K562 (cell line): ENCODE measurements at regions not wholly inside any gene's neighbourhood (a gene's known extent, or its start where the extent isn't known, plus 50 kb on each side); places are given as distances from the start of the nearest gene placed in this dataset.

Experiments
- ATAC-seq: fragments of 200-7000 bp; cut with Tn5 transposase; 3 replicates; pipeline ENCODE4 v1.9.1; 2020; ENCODE audit warnings: moderate library complexity
- BruUV-seq: library from RNA; stranded (reverse); fragments of 400-500 nt; replicated peaks from 2 replicates; lab custom pipeline; 2021; lab: Mats Ljungman, UMichigan
- CTCF ChIA-PET: fragments of 300-600 bp; formaldehyde crosslinking; extraction: SDS; loops from one replicate; lab custom pipeline; 2021; ENCODE audit warnings: low intra/inter-chr PET ratio; lab: Yijun Ruan, JAX
- POLR2A ChIA-PET: fragments of 300-600, 350-650 bp; sonication (Branson Sonifier 250); formaldehyde crosslinking; extraction: SDS; loops from one replicate; lab custom pipeline; 2021; ENCODE audit warnings: antibody characterized with exemption, inconsistent platforms; lab: Yijun Ruan, JAX
- DNase-seq, 4 experiments: peaks; one replicate each; pipeline versions ENCODE4 v3.0.0 to v3.0.0-alpha.2; 2011 to 2018; ENCODE audit warnings: low spot score in 3 of 4, mixed read lengths in 3 of 4; ENCODE audit errors: extremely low read depth in 1 of 4
- FAIRE-seq: peaks from 2 replicates; lab custom pipeline; 2011; peaks lifted over from hg19 to GRCh38; lab: Jason Lieb, UNC
- H2AFZ ChIP-seq: 2 replicates; pipeline ENCODE4 v1.6.0; 2011; ENCODE audit warnings: low read depth, low read length, control low read depth, inconsistent platforms
- H3K27ac ChIP-seq: fragments of 200-600 bp; 3 replicates; pipeline ENCODE4 v1.8.0; 2011; ENCODE audit warnings: low read depth, mild to moderate bottlenecking, control low read depth, inconsistent platforms, low read length, moderate library complexity, mixed read lengths; ENCODE audit errors: extremely low read depth
- H3K27me3 ChIP-seq, 2 experiments: fragments of 300-600 bp in 1 of 2; 2 replicates in 1 of 2; 3 replicates in 1 of 2; pipeline versions ENCODE4 v1.6.0 to v1.8.0; 2011; ENCODE audit warnings: inconsistent platforms in 2 of 2, low read length in 2 of 2, mild to moderate bottlenecking in 1 of 2, mixed read lengths in 1 of 2, moderate library complexity in 1 of 2; ENCODE audit not compliant: control insufficient read depth in 2 of 2, insufficient read depth in 2 of 2
- H3K36me3 ChIP-seq: fragments of 300-600 bp; 3 replicates; pipeline ENCODE4 v1.8.0; 2011; ENCODE audit warnings: mild to moderate bottlenecking, low read length, inconsistent platforms; ENCODE audit not compliant: control insufficient read depth, insufficient read depth
- H3K4me1 ChIP-seq, 2 experiments: fragments of 200-600 bp in 1 of 2; replicated peaks in 1 of 2; 2 replicates in 1 of 2; 3 replicates in 1 of 2; pipeline versions ENCODE4 v1.5.1 to v1.8.0; 2011; ENCODE audit warnings: inconsistent platforms in 2 of 2, low read length in 2 of 2, mild to moderate bottlenecking in 1 of 2, mixed read lengths in 1 of 2, moderate library complexity in 1 of 2; ENCODE audit not compliant: control insufficient read depth in 2 of 2, insufficient read depth in 2 of 2
- H3K4me2 ChIP-seq: 2 replicates; pipeline ENCODE4 v1.6.1; 2011; ENCODE audit warnings: low read length, control low read depth, inconsistent platforms, mixed read lengths; ENCODE audit not compliant: insufficient read depth
- H3K4me3 ChIP-seq: fragments of 200-600 bp; sonication (generic), shearing (Covaris generic); 2 replicates; pipeline ENCODE4 v1.5.1; 2016; ENCODE audit warnings: control low read depth, inconsistent platforms
- H3K79me2 ChIP-seq: fragments of 200-600 bp; 3 replicates; pipeline ENCODE4 v1.8.0; 2011; ENCODE audit warnings: low read length, inconsistent platforms; ENCODE audit not compliant: control insufficient read depth, insufficient read depth
- H3K9ac ChIP-seq, 2 experiments: 2 replicates each; pipeline versions ENCODE4 v1.6.0 to v1.6.1; 2011; ENCODE audit warnings: low read depth in 2 of 2, low read length in 2 of 2, control low read depth in 1 of 2, inconsistent platforms in 1 of 2, mild to moderate bottlenecking in 1 of 2, mixed read lengths in 1 of 2; ENCODE audit not compliant: insufficient read depth in 1 of 2
- H3K9me1 ChIP-seq: one replicate; pipeline ENCODE4 v1.6.0; 2011; ENCODE audit warnings: inconsistent platforms, mild to moderate bottlenecking, low read length, moderate library complexity; ENCODE audit not compliant: control insufficient read depth, insufficient read depth
- H3K9me3 ChIP-seq: replicated peaks from 2 replicates; pipeline ENCODE4 v1.5.1; 2011; ENCODE audit warnings: low read depth, low read length, inconsistent platforms; ENCODE audit not compliant: control insufficient read depth, insufficient read depth
- H4K20me1 ChIP-seq: replicated peaks from 2 replicates; pipeline ENCODE4 v1.6.1; 2011; ENCODE audit warnings: low read length, inconsistent platforms, mixed read lengths; ENCODE audit not compliant: control insufficient read depth, insufficient read depth
- DPF2 ChIP-seq: fragments of 450-650 bp; IDR thresholded peaks from 2 replicates; pipeline ENCODE4 v1.6.1; 2016
- LEF1 ChIP-seq: fragments of 450-650 bp; IDR thresholded peaks from 2 replicates; pipeline ENCODE4 v1.6.1; 2016; ENCODE audit warnings: mild to moderate bottlenecking
- MYNN ChIP-seq, 2 experiments: sonication (generic); formaldehyde crosslinking in 1 of 2; IDR thresholded peaks; 2 replicates each; pipeline versions ENCODE4 v1.5.0 to v1.6.1; 2016 to 2020; ENCODE audit warnings: antibody characterized with exemption in 1 of 2, missing genetic modification reagents in 1 of 2
- NCOA1 ChIP-seq: fragments of 450-650 bp; IDR thresholded peaks from 2 replicates; pipeline ENCODE4 v1.6.1; 2016; ENCODE audit warnings: low read depth
- PHB ChIP-seq: fragments of 250-450 bp; sonication (Bioruptor Pico); IDR thresholded peaks from 2 replicates; pipeline ENCODE4 v1.5.0; 2021
- RHOXF2B ChIP-seq: fragments of 250-450 bp; sonication (Bioruptor Pico); conservative IDR thresholded peaks from 2 replicates; pipeline ENCODE4 v1.5.1; 2021
- STAG1 ChIP-seq: sonication (generic); formaldehyde crosslinking; IDR thresholded peaks from 2 replicates; pipeline ENCODE4 v1.5.0; 2020; ENCODE audit warnings: missing genetic modification reagents, borderline replicate concordance
- U2AF2 ChIP-seq: fragments of 200-400 bp; formaldehyde crosslinking; optimal IDR thresholded peaks from 2 replicates; pipeline ENCODE3; 2017; ENCODE audit warnings: low read depth, mild to moderate bottlenecking, low read length
- ZNF512 ChIP-seq: IDR thresholded peaks from 2 replicates; pipeline ENCODE4 v1.6.1; 2016; ENCODE audit warnings: missing genetic modification characterization, missing compliant biosample characterization
- ZNF57 ChIP-seq: fragments of 450-650 bp; formaldehyde crosslinking; IDR thresholded peaks from 2 replicates; pipeline ENCODE4 v1.4.0; 2020; ENCODE audit warnings: mild to moderate bottlenecking, moderate library complexity
- WGBS: fragments of 100-300 bp; shearing (Covaris generic); methylation state at CpG from one replicate; pipeline ENCODE4 v1.1.6; 2016; ENCODE audit warnings: low coverage, mixed read lengths; ENCODE audit not compliant: insufficient coverage; ENCODE audit errors: missing lambda C conversion rate; 5-methylcytosine and 5-hydroxymethylcytosine counted together
- in situ Hi-C: fragments of 300-500 bp; cut with MboI; formaldehyde crosslinking; loops from 4 replicates; pipeline ENCODE4 v1.15.0; 2018; ENCODE audit warnings: inconsistent platforms, mixed read lengths
- intact Hi-C: fragments of 100-400 bp; cut with micrococcal nuclease; formaldehyde crosslinking; loops from 2 replicates; pipeline ENCODE4 v1.14.2; 2022
- TF ChIP-seq, protein P1 (sequence below): IDR thresholded peaks from 2 replicates; pipeline ENCODE4 v1.6.1; 2011; ENCODE audit warnings: borderline replicate concordance, low read depth, mild to moderate bottlenecking, moderate library complexity, low read length; ENCODE audit not compliant: insufficient read depth, poor library complexity, severe bottlenecking
- TF ChIP-seq, protein P2 (sequence below): fragments of 250-450 bp; sonication (Bioruptor Pico); IDR thresholded peaks from 2 replicates; pipeline ENCODE4 v1.4.0; 2020; ENCODE audit warnings: mild to moderate bottlenecking
- TF ChIP-seq, protein P3 (sequence below): sonication (generic); formaldehyde crosslinking; IDR thresholded peaks from 2 replicates; pipeline ENCODE4 v1.8.1; 2023; ENCODE audit warnings: mild to moderate bottlenecking, missing genetic modification reagents, moderate library complexity

DNA sequence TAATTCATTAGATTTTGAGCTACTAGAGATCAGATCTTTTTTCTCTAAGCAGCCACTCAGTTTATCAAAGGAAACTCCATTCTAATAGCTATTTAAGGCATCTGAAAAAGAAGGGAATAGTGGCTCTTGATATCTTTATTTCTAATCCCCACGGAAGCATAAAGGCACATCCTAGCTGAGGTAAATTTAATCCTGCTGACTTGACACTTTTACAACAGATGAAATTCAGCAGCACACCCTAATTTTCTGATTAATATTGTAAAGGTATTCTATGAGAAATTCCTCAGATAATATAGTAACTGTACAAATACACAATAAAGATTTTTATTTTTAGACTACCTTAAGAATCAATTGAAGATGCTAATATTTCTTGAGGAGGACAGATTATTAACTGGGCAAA is 916.4 kb downstream of the TMTC2 start (continued):
- TF ChIP-seq, protein P1, sequence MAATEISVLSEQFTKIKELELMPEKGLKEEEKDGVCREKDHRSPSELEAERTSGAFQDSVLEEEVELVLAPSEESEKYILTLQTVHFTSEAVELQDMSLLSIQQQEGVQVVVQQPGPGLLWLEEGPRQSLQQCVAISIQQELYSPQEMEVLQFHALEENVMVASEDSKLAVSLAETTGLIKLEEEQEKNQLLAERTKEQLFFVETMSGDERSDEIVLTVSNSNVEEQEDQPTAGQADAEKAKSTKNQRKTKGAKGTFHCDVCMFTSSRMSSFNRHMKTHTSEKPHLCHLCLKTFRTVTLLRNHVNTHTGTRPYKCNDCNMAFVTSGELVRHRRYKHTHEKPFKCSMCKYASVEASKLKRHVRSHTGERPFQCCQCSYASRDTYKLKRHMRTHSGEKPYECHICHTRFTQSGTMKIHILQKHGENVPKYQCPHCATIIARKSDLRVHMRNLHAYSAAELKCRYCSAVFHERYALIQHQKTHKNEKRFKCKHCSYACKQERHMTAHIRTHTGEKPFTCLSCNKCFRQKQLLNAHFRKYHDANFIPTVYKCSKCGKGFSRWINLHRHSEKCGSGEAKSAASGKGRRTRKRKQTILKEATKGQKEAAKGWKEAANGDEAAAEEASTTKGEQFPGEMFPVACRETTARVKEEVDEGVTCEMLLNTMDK: no peak
- TF ChIP-seq ZNF512 (tag): no peak
- no peak for TF ChIP-seq ZNF57 (CRISPR knock-in tag)
- TF ChIP-seq, protein P2, sequence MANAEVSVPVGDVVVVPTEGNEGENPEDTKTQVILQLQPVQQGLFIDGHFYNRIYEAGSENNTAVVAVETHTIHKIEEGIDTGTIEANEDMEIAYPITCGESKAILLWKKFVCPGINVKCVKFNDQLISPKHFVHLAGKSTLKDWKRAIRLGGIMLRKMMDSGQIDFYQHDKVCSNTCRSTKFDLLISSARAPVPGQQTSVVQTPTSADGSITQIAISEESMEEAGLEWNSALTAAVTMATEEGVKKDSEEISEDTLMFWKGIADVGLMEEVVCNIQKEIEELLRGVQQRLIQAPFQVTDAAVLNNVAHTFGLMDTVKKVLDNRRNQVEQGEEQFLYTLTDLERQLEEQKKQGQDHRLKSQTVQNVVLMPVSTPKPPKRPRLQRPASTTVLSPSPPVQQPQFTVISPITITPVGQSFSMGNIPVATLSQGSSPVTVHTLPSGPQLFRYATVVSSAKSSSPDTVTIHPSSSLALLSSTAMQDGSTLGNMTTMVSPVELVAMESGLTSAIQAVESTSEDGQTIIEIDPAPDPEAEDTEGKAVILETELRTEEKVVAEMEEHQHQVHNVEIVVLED (CRISPR knock-in tag): no peak

GRCh38 chr12:83575326-83575725 is 888.6 kb downstream of the TMTC2 start:
- Histone ChIP-seq H4K20me1 (no peaks in the 10 kb centered on the region), H3K9me1 (no peaks in the 10 kb centered on the region), H3K9ac (no peak overlapping the region), H3K27me3 (no peaks in the 10 kb centered on the region), H3K36me3 (no peaks in the 10 kb centered on the region), H2AFZ (no peak overlapping the region), H3K4me3 (no peak overlapping the region), H3K79me2 (no peaks in the 10 kb centered on the region), H3K4me1 (no peaks in the 10 kb centered on the region), H3K9me3 (no peaks in the 10 kb centered on the region; the same call in 1 of the 2 replicates), H3K4me2 (no peak overlapping the region), H3K27ac (no peak overlapping the region)
- WGBS: 0% methylated on average over 3 of the region's 3 CpGs
- intact Hi-C loops: no loop called here
- CTCF ChIA-PET: no interaction called here
- no peak for ATAC-seq
- in situ Hi-C loops: no loop called here
- no peak for DNase-seq
- BruUV-seq: no TSS peak
- POLR2A ChIA-PET: no interaction called here
- FAIRE-seq: no peak
- TF ChIP-seq MYNN (IDR thresholded peaks at IDR 0.05) (no peak), MYNN (CRISPR knock-in tag; IDR thresholded peaks at IDR 0.05) (no peak), NCOA1 (no peak), LEF1 (no peak), ZNF512 (tag) (no peak), DPF2 (no peak), U2AF2 (no peak), PHB (CRISPR knock-in tag) (no peak), RHOXF2B (CRISPR knock-in tag) (no peak), STAG1 (CRISPR knock-in tag) (no peak)
- TF ChIP-seq, protein P3, sequence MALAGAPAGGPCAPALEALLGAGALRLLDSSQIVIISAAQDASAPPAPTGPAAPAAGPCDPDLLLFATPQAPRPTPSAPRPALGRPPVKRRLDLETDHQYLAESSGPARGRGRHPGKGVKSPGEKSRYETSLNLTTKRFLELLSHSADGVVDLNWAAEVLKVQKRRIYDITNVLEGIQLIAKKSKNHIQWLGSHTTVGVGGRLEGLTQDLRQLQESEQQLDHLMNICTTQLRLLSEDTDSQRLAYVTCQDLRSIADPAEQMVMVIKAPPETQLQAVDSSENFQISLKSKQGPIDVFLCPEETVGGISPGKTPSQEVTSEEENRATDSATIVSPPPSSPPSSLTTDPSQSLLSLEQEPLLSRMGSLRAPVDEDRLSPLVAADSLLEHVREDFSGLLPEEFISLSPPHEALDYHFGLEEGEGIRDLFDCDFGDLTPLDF (CRISPR knock-in tag): no peak
